ENCODE measurements at regions not wholly inside any gene's neighbourhood (a gene's known extent, or its start where the extent isn't known, plus 50 kb on each side); places are given as distances from the start of the nearest gene placed in this dataset.

GRCh38 chr17:77875881-77876509 lies 82.5 kb upstream of the TNRC6C start:
- no peak for TF ChIP-seq CTCF (IDR thresholded peaks at IDR 0.05)
- TF ChIP-seq POLR2A (IDR thresholded peaks at IDR 0.05) = no peak
